PC-9 (cell line): ENCODE measurements at regions not wholly inside any gene's neighbourhood (a gene's known extent, or its start where the extent isn't known, plus 50 kb on each side); places are given as distances from the start of the nearest gene placed in this dataset.

Experiments used
- BruUV-seq: library from RNA; stranded (reverse); fragments of 400-500 nt; replicated peaks from 2 replicates; lab custom pipeline; 2021; lab: Mats Ljungman, UMichigan
- CTCF ChIA-PET: fragments of 300-600 bp; sonication (Branson Sonifier 250); formaldehyde crosslinking; loops from one replicate; lab custom pipeline; 2022; ENCODE audit warnings: antibody characterized with exemption; lab: Charles Lee
- POLR2A ChIA-PET: fragments of 300-600 bp; sonication (Branson Sonifier 250); formaldehyde crosslinking; loops from one replicate; lab custom pipeline; 2022; ENCODE audit warnings: antibody characterized with exemption; ENCODE audit not compliant: unreplicated experiment; lab: Charles Lee
- DNase-seq, 2 experiments: peaks; one replicate each; pipeline versions ENCODE4 v3.0.0 to v3.0.0-alpha.2; 2015 to 2022; ENCODE audit warnings: mixed read lengths in 1 of 2
- H2AFZ ChIP-seq: fragments of 200-600 bp; sonication (generic); 2 replicates; pipeline ENCODE4 v1.8.1; 2017; ENCODE audit warnings: antibody characterized with exemption
- H3F3A ChIP-seq: fragments of 200-600 bp; sonication (generic); 2 replicates; pipeline ENCODE4 v1.8.1; 2017; ENCODE audit warnings: antibody characterized with exemption, mild to moderate bottlenecking, low read depth; ENCODE audit not compliant: insufficient read depth
- H3K27ac ChIP-seq: fragments of 200-600 bp; sonication (generic); 2 replicates; pipeline ENCODE4 v1.6.1; 2016; ENCODE audit warnings: mixed run types
- H3K27me3 ChIP-seq: fragments of 200-600 bp; sonication (generic); 2 replicates; pipeline ENCODE4 v1.6.1; 2016; ENCODE audit warnings: low read depth, mixed run types; ENCODE audit not compliant: insufficient read depth
- H3K36me3 ChIP-seq: fragments of 200-600 bp; sonication (generic); 2 replicates; pipeline ENCODE4 v1.6.1; 2016; ENCODE audit warnings: low read depth, mixed run types
- H3K4me1 ChIP-seq: fragments of 200-600 bp; sonication (generic); replicated peaks from 2 replicates; pipeline ENCODE4 v1.6.1; 2016; ENCODE audit warnings: mixed run types; ENCODE audit not compliant: insufficient read depth
- H3K4me2 ChIP-seq: fragments of 200-600 bp; sonication (generic); 2 replicates; pipeline ENCODE4 v1.6.1; 2017; ENCODE audit warnings: mixed run types
- H3K4me3 ChIP-seq: fragments of 200-600 bp; sonication (generic); 2 replicates; pipeline ENCODE4 v1.6.1; 2016; ENCODE audit warnings: mixed run types
- H3K79me2 ChIP-seq: fragments of 200-600 bp; sonication (generic); 2 replicates; pipeline ENCODE4 v1.6.1; 2017; ENCODE audit warnings: low read depth, mixed run types
- H3K9me2 ChIP-seq: fragments of 200-600 bp; sonication (generic); 2 replicates; pipeline ENCODE4 v1.8.1; 2017; ENCODE audit warnings: mild to moderate bottlenecking; ENCODE audit not compliant: insufficient read depth
- H3K9me3 ChIP-seq: fragments of 200-600 bp; sonication (generic); 2 replicates; pipeline ENCODE4 v1.8.1; 2016; ENCODE audit warnings: low read depth; ENCODE audit not compliant: insufficient read depth
- H4K20me1 ChIP-seq: fragments of 200-600 bp; sonication (generic); 2 replicates; pipeline ENCODE4 v1.8.1; 2017; ENCODE audit not compliant: insufficient read depth
- CTCF ChIP-seq: fragments of 200-600 bp; sonication (generic); conservative IDR thresholded peaks from 2 replicates; pipeline ENCODE4 v1.6.1; 2017; ENCODE audit warnings: mixed run types, antibody characterized with exemption, mild to moderate bottlenecking, moderate library complexity
- EZH2 ChIP-seq: fragments of 200-600 bp; sonication (generic); IDR thresholded peaks from 2 replicates; pipeline ENCODE4 v1.8.0; 2017; ENCODE audit warnings: antibody characterized with exemption, low read depth
- intact Hi-C: fragments of 100-400 bp; cut with micrococcal nuclease; formaldehyde crosslinking; loops from one replicate; pipeline ENCODE4 v1.10.0; 2022; ENCODE audit not compliant: unreplicated experiment

GRCh38 chr6:11480541-11480940 is 57.0 kb upstream of the TMEM170B start:
- CTCF ChIA-PET: no interaction called here
- BruUV-seq: no TSS peak
- H3K36me3 ChIP-seq: no peaks in the 10 kb centered on the region
- H3K9me2 ChIP-seq: no peaks in the 10 kb centered on the region
- H3K9me3 ChIP-seq: no peaks in the 10 kb centered on the region
- no peak for DNase-seq
- no peaks in the 10 kb centered on the region for H3F3A ChIP-seq
- POLR2A ChIA-PET: no interaction called here
- TF ChIP-seq EZH2 (no peak), CTCF (no peak)
- H3K4me1 ChIP-seq: no peaks in the 10 kb centered on the region
- intact Hi-C loops: no loop called here
- no peak overlapping the region for H3K27ac ChIP-seq
- H3K79me2 ChIP-seq: no peaks in the 10 kb centered on the region
- no peak overlapping the region for H2AFZ ChIP-seq
- H3K27me3 ChIP-seq: no peaks in the 10 kb centered on the region
- H3K4me2 ChIP-seq: no peak overlapping the region
- no peak overlapping the region for H3K4me3 ChIP-seq
- H4K20me1 ChIP-seq: no peaks in the 10 kb centered on the region

DNA sequence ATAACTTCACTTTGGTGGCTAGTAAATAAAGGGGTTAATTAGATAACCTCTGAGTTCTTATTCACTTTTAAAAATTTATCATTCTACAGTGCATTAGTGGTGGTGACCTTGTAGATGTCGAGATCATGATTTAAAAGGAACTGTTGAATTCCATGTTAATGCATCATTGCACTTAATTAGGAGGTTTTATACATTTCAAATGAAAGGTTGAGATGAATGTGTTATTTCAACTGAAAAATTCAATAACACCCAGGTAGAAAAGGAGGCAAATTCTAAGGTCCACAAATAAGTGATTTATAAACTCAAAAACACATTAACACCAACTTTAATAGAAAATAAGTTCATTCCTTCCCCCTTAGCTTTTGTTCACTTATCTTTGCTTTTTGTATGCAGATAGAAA is 58.3 kb upstream of the TMEM170B start:
- TF ChIP-seq EZH2: no peak
- no peak for TF ChIP-seq CTCF
- Histone ChIP-seq H3K36me3 (no peaks in the 10 kb centered on the region), H3K27ac (no peak overlapping the region), H3K9me2 (no peaks in the 10 kb centered on the region), H3K4me3 (no peak overlapping the region), H4K20me1 (no peaks in the 10 kb centered on the region), H3K79me2 (no peaks in the 10 kb centered on the region), H3K27me3 (no peaks in the 10 kb centered on the region), H3K4me2 (no peak overlapping the region), H2AFZ (no peak overlapping the region), H3K9me3 (no peaks in the 10 kb centered on the region), H3K4me1 (no peaks in the 10 kb centered on the region), H3F3A (no peaks in the 10 kb centered on the region)
- DNase-seq: no peak
- intact Hi-C loops: no loop called here
- POLR2A ChIA-PET: no interaction called here
- CTCF ChIA-PET: no interaction called here
- BruUV-seq: no TSS peak

GRCh38 chr6:11478586-11478985 is 59.0 kb upstream of the TMEM170B start:
- H3K4me1 ChIP-seq: no peaks in the 10 kb centered on the region
- no peak for DNase-seq
- no peaks in the 10 kb centered on the region for H3K9me3 ChIP-seq
- no peaks in the 10 kb centered on the region for H3K79me2 ChIP-seq
- H2AFZ ChIP-seq: no peak overlapping the region
- no peaks in the 10 kb centered on the region for H3F3A ChIP-seq
- CTCF ChIA-PET: no interaction called here
- H3K9me2 ChIP-seq: no peaks in the 10 kb centered on the region
- H4K20me1 ChIP-seq: no peaks in the 10 kb centered on the region
- H3K27me3 ChIP-seq: no peaks in the 10 kb centered on the region
- intact Hi-C loops: no loop called here
- no TSS peak for BruUV-seq
- H3K4me3 ChIP-seq: no peak overlapping the region
- TF ChIP-seq EZH2 (no peak), CTCF (no peak)
- no peak overlapping the region for H3K27ac ChIP-seq
- no peak overlapping the region for H3K4me2 ChIP-seq
- POLR2A ChIA-PET: no interaction called here
- H3K36me3 ChIP-seq: no peaks in the 10 kb centered on the region
